Activated T-helper 2 cell treated with anti-CD3 and anti-CD28 coated beads, Interferon-gamma antibody, Interleukin-2, Interleukin-4, amounts not matched to agents 10 μg/mL and 5 μg/mL and 100 μg/mL, durations not matched to agents 14 hours and 24 hours and 36 hours (primary cell): ENCODE measurements at regions not wholly inside any gene's neighbourhood (a gene's known extent, or its start where the extent isn't known, plus 50 kb on each side); places are given as distances from the start of the nearest gene placed in this dataset.
A peak's percentile ranks its signal among the peaks of the same experiment; 100 is the strongest.
"Not testable (repeated sequence)": the region's sequence is repeated elsewhere in the genome, so short reads cannot be mapped to it uniquely, and the experiment has no call there.

Source experiments
- DNase-seq: peaks from one replicate; pipeline ENCODE4 v3.0.0; 2021; ENCODE audit warnings: low spot score
- H3K27ac Mint-ChIP-seq: one replicate; pipeline ENCODE4 v1.8.0; 2021; ENCODE audit warnings: mixed read lengths
- H3K27me3 Mint-ChIP-seq: one replicate; pipeline ENCODE4 v1.8.0; 2021; ENCODE audit warnings: low read depth, mixed read lengths
- H3K36me3 Mint-ChIP-seq: one replicate; pipeline ENCODE4 v1.8.0; 2021; ENCODE audit warnings: low read depth, mixed read lengths
- H3K4me1 Mint-ChIP-seq: one replicate; pipeline ENCODE4 v1.8.0; 2021; ENCODE audit warnings: low read depth, mixed read lengths
- H3K4me3 Mint-ChIP-seq: one replicate; pipeline ENCODE4 v1.8.0; 2021; ENCODE audit warnings: low read depth, mild to moderate bottlenecking, moderate library complexity, mixed read lengths
- H3K9me3 Mint-ChIP-seq: one replicate; pipeline ENCODE4 v1.8.0; 2021; ENCODE audit warnings: mixed read lengths
- intact Hi-C: fragments of 100-400 bp; cut with micrococcal nuclease; formaldehyde crosslinking; loops from one replicate; pipeline ENCODE4 v1.15.1; 2023

DNA sequence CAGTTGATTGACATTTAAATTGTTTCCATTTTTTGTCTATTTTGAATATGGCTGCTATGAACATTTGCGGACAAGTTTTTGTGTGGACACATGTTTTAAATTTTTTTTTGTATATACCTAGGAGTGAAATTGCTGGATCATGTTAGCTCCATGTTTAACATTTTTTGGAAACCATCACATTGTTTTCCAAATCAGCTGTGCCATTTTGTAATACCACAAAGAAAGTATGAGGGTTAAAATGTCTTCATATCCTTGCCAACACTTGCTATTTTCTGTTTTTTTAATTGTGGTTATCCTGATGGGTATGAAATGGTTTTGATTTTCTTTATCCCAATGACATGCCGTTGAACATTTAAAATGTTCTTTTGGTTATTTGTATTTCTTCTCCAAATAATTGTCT lies 52.1 kb downstream of the CARTPT start:
- H3K9me3 Mint-ChIP-seq, result no peaks in the 10 kb centered on the region
- H3K27me3 Mint-ChIP-seq, result peaks cover 22% of the 10 kb centered on the region
- no peak for DNase-seq
- peaks cover 2% of the 10 kb centered on the region for H3K4me1 Mint-ChIP-seq
- intact Hi-C loops, result no loop called here
- no peak overlapping the region for H3K4me3 Mint-ChIP-seq
- H3K36me3 Mint-ChIP-seq, result no peaks in the 10 kb centered on the region
- no peak overlapping the region for H3K27ac Mint-ChIP-seq

DNA sequence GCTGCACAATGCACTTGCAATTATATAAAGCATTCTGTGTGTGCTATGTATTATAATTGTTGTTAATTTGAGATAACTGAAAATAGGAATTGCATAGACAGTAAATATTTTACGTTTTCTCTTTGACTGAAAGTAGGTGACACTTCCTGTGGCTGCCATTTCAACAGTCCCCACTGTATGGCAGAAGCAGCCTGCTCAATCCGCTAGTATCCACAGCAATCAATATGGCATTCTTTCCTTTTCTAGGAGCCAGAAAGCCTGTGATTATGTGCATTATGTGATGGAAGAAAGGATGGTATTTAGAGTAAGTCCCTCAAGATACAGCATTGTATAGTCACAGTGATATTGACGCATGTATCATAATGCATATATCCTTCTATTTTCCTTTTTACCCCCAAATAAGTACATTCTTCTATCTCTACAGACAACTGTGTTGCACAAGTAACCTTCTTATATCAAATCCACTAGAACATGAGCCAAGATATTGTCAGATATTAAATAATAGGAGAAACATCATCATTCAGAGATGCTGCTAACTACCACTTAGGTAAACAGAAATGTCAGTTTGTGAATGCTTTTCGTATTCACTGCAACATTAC lies 59.7 kb downstream of the CARTPT start:
- DNase-seq, result no peak

DNA sequence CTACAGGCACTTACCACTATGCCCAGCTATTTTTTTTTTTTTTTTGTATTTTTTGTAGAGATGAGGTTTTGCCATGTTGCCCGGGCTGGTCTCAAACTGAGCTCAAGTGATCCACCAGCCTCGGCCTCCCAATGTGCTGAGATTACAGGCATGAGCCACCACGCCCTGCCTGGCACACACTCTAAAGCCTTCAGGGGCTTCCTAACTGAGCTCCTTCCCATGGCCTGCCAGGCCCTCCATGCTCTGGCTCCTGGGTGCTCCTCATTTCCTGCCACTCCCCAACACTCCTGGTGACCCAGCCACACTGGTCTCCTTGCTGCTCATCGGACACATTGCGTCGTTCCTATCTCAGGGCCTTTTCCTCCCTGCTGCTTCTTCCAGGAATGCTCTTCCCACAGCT lies 61.5 kb downstream of the CARTPT start:
- Mint-ChIP-seq H3K9me3 (no peaks in the 10 kb centered on the region), H3K4me1 (peaks cover 15% of the 10 kb centered on the region), H3K4me3 (no peak overlapping the region), H3K36me3 (no peaks in the 10 kb centered on the region), H3K27me3 (peaks cover 19% of the 10 kb centered on the region), H3K27ac (no peak overlapping the region)
- DNase-seq, result no peak
- intact Hi-C loops, result loop anchor here (10.0 kb wide), 1 partner anchor 524 kb away; no protein-coding TSS in a partner anchor

More for the DNA sequence above, 59.7 kb downstream of the CARTPT start:
- Mint-ChIP-seq H3K27me3 (peaks cover 22% of the 10 kb centered on the region), H3K9me3 (no peaks in the 10 kb centered on the region), H3K36me3 (no peaks in the 10 kb centered on the region), H3K4me3 (no peak overlapping the region), H3K4me1 (peaks cover 12% of the 10 kb centered on the region), H3K27ac (no peak overlapping the region)
- intact Hi-C loops, result no loop called here

DNA sequence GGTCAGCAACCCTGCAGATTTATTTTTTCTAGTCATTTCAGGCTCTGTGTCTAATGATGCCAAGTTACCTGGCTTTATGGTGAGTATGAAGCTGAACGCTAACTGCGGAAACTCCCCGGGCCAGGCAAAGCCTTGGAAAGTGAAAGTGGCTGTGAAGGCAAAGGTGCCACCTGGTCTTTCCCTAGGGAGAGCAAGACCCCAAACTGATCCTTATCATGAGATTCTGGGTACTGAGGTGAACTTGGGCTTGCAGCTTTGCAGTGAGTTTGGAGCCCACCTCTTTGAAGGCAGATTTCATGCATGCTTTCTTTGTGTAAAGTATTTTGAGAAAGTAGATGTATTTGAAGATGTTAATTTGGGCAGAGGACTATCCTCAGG lies 63.3 kb downstream of the CARTPT start:
- intact Hi-C loops, result loop anchor here (2.0 to 10.0 kb wide), 2 partner anchors 236 to 522 kb away; no protein-coding TSS in a partner anchor
- Mint-ChIP-seq H3K4me1 (peaks cover 15% of the 10 kb centered on the region), H3K4me3 (no peak overlapping the region), H3K9me3 (no peaks in the 10 kb centered on the region), H3K27ac (no peak overlapping the region), H3K36me3 (no peaks in the 10 kb centered on the region), H3K27me3 (peaks cover 7% of the 10 kb centered on the region)
- DNase-seq, result no peak

DNA sequence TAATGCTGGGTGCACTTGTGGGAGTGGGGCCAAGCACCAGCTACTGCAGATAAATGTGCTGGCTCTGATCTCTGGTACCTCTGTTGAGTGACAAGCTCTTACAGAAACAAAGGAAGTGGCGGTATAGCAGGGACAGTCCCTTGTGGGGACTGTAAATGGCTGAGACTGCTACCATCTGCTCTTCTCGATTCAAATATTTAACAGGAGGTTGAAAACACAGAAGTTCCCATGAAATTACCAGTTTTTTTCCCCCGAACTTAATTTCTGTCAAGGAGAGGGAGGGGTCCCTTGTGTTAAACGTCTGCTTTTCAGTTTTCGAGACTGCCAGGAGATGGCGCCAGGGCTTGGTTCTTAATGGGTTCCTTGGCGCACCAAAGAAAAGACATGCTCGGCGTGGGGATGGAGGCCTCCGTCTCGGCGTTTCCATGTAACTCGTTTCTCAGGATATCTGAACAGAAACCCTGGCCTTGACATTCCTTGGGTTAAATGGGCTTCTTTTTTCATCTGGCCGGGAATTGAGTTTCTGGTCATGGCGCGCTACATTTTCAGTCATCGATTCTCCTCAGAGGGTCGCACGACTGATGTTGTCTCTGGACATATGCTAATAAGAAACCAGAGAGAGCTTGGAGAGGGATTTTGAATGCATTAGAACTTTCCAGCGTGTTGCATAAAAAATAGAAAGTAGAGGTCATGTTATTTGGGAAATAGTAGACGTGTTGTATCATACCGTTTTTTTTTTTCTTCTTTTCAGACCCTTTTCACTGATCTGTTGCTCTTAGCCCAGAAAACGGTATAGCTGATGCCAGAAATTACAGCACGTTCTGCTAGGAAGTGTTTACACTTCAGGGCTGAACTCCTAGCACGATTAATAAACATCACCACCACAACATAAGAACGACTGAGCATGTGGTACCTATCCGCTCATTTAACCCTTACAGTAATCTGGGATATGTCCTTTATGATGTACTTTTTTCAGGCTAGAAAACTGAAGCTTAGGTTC lies 64.0 kb downstream of the CARTPT start:
- peaks cover 15% of the 10 kb centered on the region for H3K4me1 Mint-ChIP-seq
- H3K9me3 Mint-ChIP-seq, result no peaks in the 10 kb centered on the region
- H3K27me3 Mint-ChIP-seq, result peaks cover 4% of the 10 kb centered on the region
- no peak overlapping the region for H3K27ac Mint-ChIP-seq
- no peaks in the 10 kb centered on the region for H3K36me3 Mint-ChIP-seq
- DNase-seq, result no peak
- intact Hi-C loops, result loop anchor here (2.0 to 10.0 kb wide), 2 partner anchors 236 to 522 kb away; no protein-coding TSS in a partner anchor
- H3K4me3 Mint-ChIP-seq, result peak overlapping the region; percentile 23

DNA sequence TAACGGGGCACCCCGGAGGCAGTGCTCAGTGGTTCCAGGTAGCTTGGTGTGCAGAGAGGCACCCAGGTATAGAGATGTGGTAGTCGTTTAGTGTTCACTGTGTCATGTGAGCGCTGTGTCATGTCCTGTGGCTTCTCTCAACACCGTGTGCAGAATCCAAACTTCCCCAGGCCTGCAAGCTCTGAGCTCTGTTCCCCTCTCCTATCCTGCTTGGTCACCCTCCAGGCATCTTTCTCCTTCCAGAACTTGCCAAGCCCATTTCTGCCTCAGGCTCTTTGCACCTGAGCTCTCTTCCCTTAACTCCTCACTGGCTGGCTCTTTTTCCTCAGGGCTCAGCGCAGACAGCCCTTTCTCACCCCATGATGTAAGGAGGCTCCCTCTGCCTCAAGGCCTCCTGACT lies 64.8 kb downstream of the CARTPT start:
- Mint-ChIP-seq H3K9me3 (peaks cover 1% of the 10 kb centered on the region), H3K4me3 (no peak overlapping the region), H3K36me3 (no peaks in the 10 kb centered on the region), H3K27me3 (peaks cover 4% of the 10 kb centered on the region), H3K4me1 (peaks cover 15% of the 10 kb centered on the region), H3K27ac (no peak overlapping the region)
- intact Hi-C loops, result loop anchor here (2.0 to 10.0 kb wide), 2 partner anchors 235 to 521 kb away; no protein-coding TSS in a partner anchor
- DNase-seq, result no peak

DNA sequence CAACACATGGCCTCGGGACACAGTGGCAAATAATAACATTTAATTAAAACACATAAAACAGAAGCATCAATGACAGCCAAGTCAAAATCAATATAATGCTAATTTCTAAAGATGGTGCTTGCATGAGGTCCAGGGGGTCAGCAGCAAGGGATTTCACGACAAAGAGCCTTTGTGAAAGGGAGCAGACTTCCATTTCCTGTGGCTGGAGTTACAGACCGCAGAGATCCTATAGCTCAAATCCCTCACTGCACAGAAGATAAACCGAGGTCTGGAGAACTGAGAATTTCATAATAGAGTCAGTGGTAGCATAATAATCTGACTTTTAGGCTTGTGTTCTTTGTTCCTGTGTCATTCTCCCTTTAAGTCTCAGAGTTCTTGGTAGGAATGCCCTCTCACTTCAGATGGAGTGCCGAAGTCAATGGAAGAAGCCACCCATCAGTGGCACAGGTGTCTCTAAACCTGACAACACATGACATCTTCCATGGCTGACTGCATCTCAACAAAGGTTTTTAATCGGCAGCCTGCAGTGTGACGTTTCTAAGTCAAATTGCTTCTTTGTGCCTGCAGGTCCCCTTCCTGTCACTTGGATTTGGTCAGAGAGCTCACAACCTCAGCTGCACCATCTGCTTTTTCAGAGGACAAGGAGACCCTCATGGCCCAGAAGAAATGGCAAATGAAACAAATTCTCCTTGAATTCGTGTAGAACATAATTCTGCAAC lies 67.4 kb downstream of the CARTPT start:
- H3K4me3 Mint-ChIP-seq, result no peak overlapping the region
- no peak overlapping the region for H3K27ac Mint-ChIP-seq
- H3K36me3 Mint-ChIP-seq, result no peaks in the 10 kb centered on the region
- peaks cover 15% of the 10 kb centered on the region for H3K4me1 Mint-ChIP-seq
- H3K9me3 Mint-ChIP-seq, result peaks cover 14% of the 10 kb centered on the region
- H3K27me3 Mint-ChIP-seq, result peaks cover 2% of the 10 kb centered on the region
- DNase-seq, result no peak
- intact Hi-C loops, result loop anchor here (10.0 kb wide), 1 partner anchor 518 kb away; no protein-coding TSS in a partner anchor

DNA sequence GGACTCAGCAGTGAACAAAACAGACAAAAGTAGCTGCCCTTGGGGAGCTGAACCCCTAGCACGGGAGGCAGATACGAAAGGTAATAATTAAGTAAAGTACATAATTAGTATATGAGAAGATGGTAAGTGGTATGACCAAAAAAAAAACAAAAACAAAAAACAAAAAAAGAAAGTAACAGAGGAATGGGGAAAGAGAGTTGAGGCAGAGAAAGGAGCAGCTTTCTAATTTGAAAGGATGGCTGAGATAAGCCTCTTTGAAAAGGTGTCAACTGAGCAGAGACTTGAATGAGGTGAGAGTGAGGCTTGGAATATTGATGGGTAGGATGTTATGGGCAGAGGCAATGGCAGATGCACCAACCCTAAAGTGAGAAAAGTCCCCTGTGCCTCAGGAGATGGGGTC lies 69.7 kb downstream of the CARTPT start:
- no peak for DNase-seq
- Mint-ChIP-seq H3K36me3 (peaks cover 3% of the 10 kb centered on the region), H3K27me3 (no peaks in the 10 kb centered on the region), H3K27ac (no peak overlapping the region), H3K4me1 (peaks cover 4% of the 10 kb centered on the region), H3K4me3 (no peak overlapping the region), H3K9me3 (peaks cover 20% of the 10 kb centered on the region)
- intact Hi-C loops, result loop anchor here (10.0 kb wide), 1 partner anchor 516 kb away; no protein-coding TSS in a partner anchor

DNA sequence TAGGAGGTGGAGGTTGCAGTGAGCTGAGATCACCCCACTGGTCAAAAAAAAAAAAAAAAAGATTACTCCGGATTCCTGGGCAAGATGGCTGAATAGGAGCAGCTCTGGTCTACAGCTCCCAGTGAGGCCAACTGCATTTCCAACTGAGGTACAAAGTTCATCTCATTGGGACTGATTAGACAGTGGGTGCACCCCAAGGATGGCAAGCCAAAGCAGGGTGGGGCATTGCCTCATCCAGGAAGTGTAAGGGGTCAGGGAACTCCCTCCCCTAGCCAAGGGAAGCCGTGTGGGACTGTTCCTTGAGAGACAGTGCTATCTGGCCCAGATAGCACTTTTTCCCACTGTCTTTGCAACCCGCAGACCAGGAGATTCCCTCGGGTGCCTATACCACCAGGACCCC lies 70.7 kb downstream of the CARTPT start:
- H3K4me3 Mint-ChIP-seq, result no peak overlapping the region
- peaks cover 20% of the 10 kb centered on the region for H3K9me3 Mint-ChIP-seq
- intact Hi-C loops, result loop anchor here (10.0 kb wide), 1 partner anchor 515 kb away; no protein-coding TSS in a partner anchor
- H3K27me3 Mint-ChIP-seq, result no peaks in the 10 kb centered on the region
- H3K36me3 Mint-ChIP-seq, result peaks cover 3% of the 10 kb centered on the region
- DNase-seq, result no peak
- no peaks in the 10 kb centered on the region for H3K4me1 Mint-ChIP-seq
- H3K27ac Mint-ChIP-seq, result no peak overlapping the region

DNA sequence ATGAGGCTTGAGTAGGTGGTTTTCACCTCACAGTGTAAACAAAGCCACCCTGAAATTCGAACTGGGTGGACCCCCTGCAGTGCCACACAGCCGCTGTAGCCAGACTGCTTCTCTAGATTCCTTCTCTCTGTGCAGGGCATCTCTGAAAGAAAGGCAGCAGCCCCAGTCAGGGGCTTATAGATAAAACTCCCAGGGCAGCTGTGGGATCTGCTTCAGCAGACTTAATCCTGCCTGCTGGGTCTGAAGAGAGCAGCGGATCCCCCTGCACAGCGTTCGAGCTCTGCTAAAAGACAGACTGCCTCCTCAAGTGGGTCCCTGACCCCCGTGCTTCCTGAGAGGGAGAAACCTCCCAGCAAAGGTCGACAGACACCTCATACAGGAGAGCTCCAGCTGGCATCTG lies 71.4 kb downstream of the CARTPT start:
- Mint-ChIP-seq H3K36me3 (peaks cover 3% of the 10 kb centered on the region), H3K4me1 (no peaks in the 10 kb centered on the region), H3K9me3 (peaks cover 20% of the 10 kb centered on the region), H3K27ac (no peak overlapping the region), H3K4me3 (no peak overlapping the region), H3K27me3 (no peaks in the 10 kb centered on the region)
- DNase-seq, result no peak
- intact Hi-C loops, result no loop called here

DNA sequence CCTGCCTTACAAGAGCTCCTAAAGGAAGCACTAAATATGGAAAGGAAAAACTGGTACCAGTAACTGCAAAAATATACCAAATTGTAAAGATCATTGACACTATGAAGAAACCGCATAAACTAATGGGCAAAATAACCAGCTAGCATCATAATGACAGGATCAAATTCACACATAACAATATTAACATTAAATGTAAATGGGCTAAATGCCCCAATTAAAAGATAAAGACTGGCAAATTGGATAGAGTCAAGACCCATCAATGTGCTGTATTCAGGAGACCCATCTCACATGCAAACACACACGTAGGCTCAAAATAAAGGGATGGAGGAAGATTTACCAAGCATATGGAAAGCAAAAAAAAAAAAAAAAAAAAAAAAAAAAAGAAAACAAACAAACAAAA lies 73.0 kb downstream of the CARTPT start:
- H3K27me3 Mint-ChIP-seq, H3K4me3 Mint-ChIP-seq, intact Hi-C loops, DNase-seq, H3K27ac Mint-ChIP-seq, H3K4me1 Mint-ChIP-seq, H3K36me3 Mint-ChIP-seq: not testable (repeated sequence)
- H3K9me3 Mint-ChIP-seq, result peaks cover 20% of the 10 kb centered on the region

DNA sequence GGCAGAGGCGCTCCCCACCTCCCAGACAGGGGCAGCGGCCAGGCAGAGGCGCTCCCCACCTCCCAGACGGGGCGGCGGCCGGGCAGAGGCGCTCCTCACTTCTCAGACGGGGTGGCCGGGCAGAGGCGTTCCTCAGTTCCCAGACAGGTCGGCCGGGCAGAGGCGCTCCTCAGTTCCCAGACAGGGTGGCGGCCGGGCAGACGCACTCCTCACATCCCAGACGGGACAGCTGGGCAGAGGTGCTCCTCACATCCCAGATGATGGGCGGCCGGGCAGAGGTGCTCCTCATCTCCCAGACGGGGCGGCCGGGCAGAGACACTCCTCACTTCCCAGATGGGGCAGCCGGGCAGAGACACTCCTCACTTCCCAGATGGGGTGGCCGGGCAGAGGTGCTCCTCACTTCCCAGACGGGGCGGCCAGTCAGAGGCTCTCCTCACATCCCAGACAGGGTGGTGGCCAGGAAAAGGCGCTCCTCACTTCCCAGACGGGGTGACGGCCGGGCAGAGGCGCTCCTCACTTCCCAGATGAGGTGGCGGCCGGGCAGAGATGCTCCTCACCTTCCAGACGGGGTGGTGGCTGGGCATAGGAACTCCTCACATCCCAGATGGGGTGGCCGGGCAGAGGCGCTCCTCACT lies 75.1 kb downstream of the CARTPT start:
- Mint-ChIP-seq H3K27me3 (no peaks in the 10 kb centered on the region), H3K4me3 (no peak overlapping the region), H3K27ac (no peak overlapping the region), H3K4me1 (no peaks in the 10 kb centered on the region), H3K9me3 (peaks cover 25% of the 10 kb centered on the region), H3K36me3 (peaks cover 3% of the 10 kb centered on the region)
- intact Hi-C loops, result no loop called here
- no peak for DNase-seq
